Liver (tissue), 3 donors: ENCODE measurements at regions not wholly inside any gene's neighbourhood (a gene's known extent, or its start where the extent isn't known, plus 50 kb on each side); places are given as distances from the start of the nearest gene placed in this dataset.

Source experiments
- CTCF ChIP-seq: fragments of 150-350 bp; IDR thresholded peaks from 2 replicates; pipeline ENCODE4 v1.5.1; 2017; ENCODE audit warnings: improper control_type of control experiment, low read depth, low read length; ENCODE audit not compliant: missing input control
- EGR1 ChIP-seq, 2 donors: IDR thresholded peaks; 2 replicates each; pipeline ENCODE4 v1.6.1; 2016 to 2018; ENCODE audit warnings: antibody characterized with exemption in 2 of 2, low read depth in 2 of 2
- FOXA1 ChIP-seq: IDR thresholded peaks from 2 replicates; pipeline ENCODE4 v1.6.1; 2016; ENCODE audit warnings: antibody characterized with exemption
- RAD21 ChIP-seq, 2 donors: IDR thresholded peaks; 2 replicates each; pipeline ENCODE4 v1.6.1; 2016; ENCODE audit warnings: antibody characterized with exemption in 2 of 2, mild to moderate bottlenecking in 2 of 2
- RXRA ChIP-seq, 2 donors: IDR thresholded peaks; 2 replicates each; pipeline ENCODE4 v1.6.1; 2017 to 2018; ENCODE audit warnings: antibody characterized with exemption in 2 of 2, mild to moderate bottlenecking in 1 of 2
- TAF1 ChIP-seq: conservative IDR thresholded peaks from 2 replicates; pipeline ENCODE4 v1.6.1; 2016; ENCODE audit warnings: antibody characterized with exemption, mild to moderate bottlenecking
- YY1 ChIP-seq: IDR thresholded peaks from 2 replicates; pipeline ENCODE4 v1.6.1; 2016; ENCODE audit warnings: antibody characterized with exemption, mild to moderate bottlenecking
- donor health status: healthy.
- donor health status: healthy.

GRCh38 chr15:96477227-96477626 lies 146.7 kb downstream of the NR2F2 start:
- TF ChIP-seq EGR1 (IDR thresholded peaks at IDR 0.05; ENCODE audit: low read depth in 2 of 2) (no peak), RXRA (IDR thresholded peaks at IDR 0.05) (no peak), RAD21 (IDR thresholded peaks at IDR 0.05) (no peak), TAF1 (no peak), FOXA1 (no peak), CTCF (no peak), YY1 (no peak)
